ENCODE measurements at regions not wholly inside any gene's neighbourhood (a gene's known extent, or its start where the extent isn't known, plus 50 kb on each side); places are given as distances from the start of the nearest gene placed in this dataset.
A peak's percentile ranks its signal among the peaks of the same experiment; 100 is the strongest.

GRCh38 chr11:11789735-11790369 lies 51.9 kb upstream of the USP47 start:
- DNase-seq, result peak; percentile 7

GRCh38 chr11:11788063-11788710 lies 53.6 kb upstream of the USP47 start:
- no peak for DNase-seq

- DNase-seq, result peak; percentile 74
Measured at GRCh38 chr11:11787305-11788062, 54.3 kb upstream of the USP47 start.

- DNase-seq, result no peak
Measured at GRCh38 chr11:11786771-11787170, 55.0 kb upstream of the USP47 start.

GRCh38 chr11:11786234-11786633 lies 55.5 kb upstream of the USP47 start:
- no peak for DNase-seq

- DNase-seq, result no peak
Measured at GRCh38 chr11:11782532-11783110, 59.2 kb upstream of the USP47 start.

- DNase-seq, result no peak
Measured at GRCh38 chr11:11780858-11781257, 60.9 kb upstream of the USP47 start.

- no peak for DNase-seq
Measured at GRCh38 chr11:11779975-11780374, 61.8 kb upstream of the USP47 start.

- no peak for DNase-seq
Measured at GRCh38 chr11:11777897-11778296, 63.9 kb upstream of the USP47 start.

- no peak for DNase-seq
Measured at GRCh38 chr11:11776714-11777113, 65.1 kb upstream of the USP47 start.

GRCh38 chr11:11774928-11775327 lies 66.8 kb upstream of the USP47 start:
- no peak for DNase-seq

GRCh38 chr11:11772865-11773515 lies 68.8 kb upstream of the USP47 start:
- no peak for DNase-seq

GRCh38 chr11:11770921-11771486 lies 70.8 kb upstream of the USP47 start:
- no peak for DNase-seq

GRCh38 chr11:11770296-11770695 lies 71.5 kb upstream of the USP47 start:
- DNase-seq, result no peak

GRCh38 chr11:11769782-11770181 lies 72.0 kb upstream of the USP47 start:
- DNase-seq, result no peak

GRCh38 chr11:11769362-11769761 lies 72.4 kb upstream of the USP47 start:
- DNase-seq, result no peak

GRCh38 chr11:11764423-11764803 lies 77.4 kb upstream of the USP47 start:
- no peak for DNase-seq

- no peak for DNase-seq
Measured at GRCh38 chr11:11763796-11764422, 77.9 kb upstream of the USP47 start.

GRCh38 chr11:11760838-11761237 lies 80.9 kb upstream of the USP47 start:
- DNase-seq, result no peak

GRCh38 chr11:11758603-11759196 lies 83.1 kb upstream of the USP47 start:
- no peak for DNase-seq

GRCh38 chr11:11757909-11758308 lies 83.9 kb upstream of the USP47 start:
- DNase-seq, result no peak

GRCh38 chr11:11756718-11757117 lies 85.1 kb upstream of the USP47 start:
- no peak for DNase-seq
